ENCODE measurements at regions not wholly inside any gene's neighbourhood (a gene's known extent, or its start where the extent isn't known, plus 50 kb on each side); places are given as distances from the start of the nearest gene placed in this dataset.

- Mint-ChIP-seq H3K27me3 (ENCODE audit: unreplicated experiment) (no peaks in the 10 kb centered on the region), H3K27ac (ENCODE audit: unreplicated experiment) (no peak overlapping the region), H3K4me1 (ENCODE audit: low read depth, unreplicated experiment) (no peaks in the 10 kb centered on the region), H3K9me3 (ENCODE audit: unreplicated experiment) (no peaks in the 10 kb centered on the region), H3K4me3 (ENCODE audit: unreplicated experiment) (no peak overlapping the region), H3K36me3 (ENCODE audit: unreplicated experiment) (no peaks in the 10 kb centered on the region)
- DNase-seq, result no peak
- no peak for TF ChIP-seq CTCF (IDR thresholded peaks at IDR 0.05; ENCODE audit: partially characterized antibody, unreplicated experiment)
These were observed 436.6 kb downstream of the FUT8 start for GRCh38 chr14:65849091-65849490.

DNA sequence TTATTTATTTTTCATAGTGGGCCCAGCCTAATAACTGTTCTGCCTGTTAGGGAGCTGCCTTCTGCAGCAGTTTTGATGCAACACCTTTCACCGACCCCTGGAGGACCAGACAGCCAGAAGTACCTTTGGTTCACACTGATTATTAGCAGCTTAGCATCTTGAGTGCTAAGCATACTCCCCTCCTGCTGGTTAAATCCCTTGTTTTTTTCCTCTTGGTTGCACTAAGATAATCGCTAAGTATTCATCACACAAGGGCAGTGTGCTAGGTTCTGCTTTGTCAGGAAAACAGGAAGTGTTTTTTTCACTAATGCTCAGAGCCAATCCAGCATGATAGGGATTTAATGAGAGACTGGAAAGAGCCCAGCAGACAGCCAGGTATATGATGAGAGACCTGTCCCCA lies 437.0 kb downstream of the FUT8 start:
- H3K27ac Mint-ChIP-seq (ENCODE audit: unreplicated experiment), result no peak overlapping the region
- TF ChIP-seq CTCF (IDR thresholded peaks at IDR 0.05; ENCODE audit: partially characterized antibody, unreplicated experiment), result no peak
- H3K36me3 Mint-ChIP-seq (ENCODE audit: unreplicated experiment), result no peaks in the 10 kb centered on the region
- no peak for DNase-seq
- no peaks in the 10 kb centered on the region for H3K4me1 Mint-ChIP-seq (ENCODE audit: low read depth, unreplicated experiment)
- H3K27me3 Mint-ChIP-seq (ENCODE audit: unreplicated experiment), result no peaks in the 10 kb centered on the region
- H3K9me3 Mint-ChIP-seq (ENCODE audit: unreplicated experiment), result no peaks in the 10 kb centered on the region
- no peak overlapping the region for H3K4me3 Mint-ChIP-seq (ENCODE audit: unreplicated experiment)

DNA sequence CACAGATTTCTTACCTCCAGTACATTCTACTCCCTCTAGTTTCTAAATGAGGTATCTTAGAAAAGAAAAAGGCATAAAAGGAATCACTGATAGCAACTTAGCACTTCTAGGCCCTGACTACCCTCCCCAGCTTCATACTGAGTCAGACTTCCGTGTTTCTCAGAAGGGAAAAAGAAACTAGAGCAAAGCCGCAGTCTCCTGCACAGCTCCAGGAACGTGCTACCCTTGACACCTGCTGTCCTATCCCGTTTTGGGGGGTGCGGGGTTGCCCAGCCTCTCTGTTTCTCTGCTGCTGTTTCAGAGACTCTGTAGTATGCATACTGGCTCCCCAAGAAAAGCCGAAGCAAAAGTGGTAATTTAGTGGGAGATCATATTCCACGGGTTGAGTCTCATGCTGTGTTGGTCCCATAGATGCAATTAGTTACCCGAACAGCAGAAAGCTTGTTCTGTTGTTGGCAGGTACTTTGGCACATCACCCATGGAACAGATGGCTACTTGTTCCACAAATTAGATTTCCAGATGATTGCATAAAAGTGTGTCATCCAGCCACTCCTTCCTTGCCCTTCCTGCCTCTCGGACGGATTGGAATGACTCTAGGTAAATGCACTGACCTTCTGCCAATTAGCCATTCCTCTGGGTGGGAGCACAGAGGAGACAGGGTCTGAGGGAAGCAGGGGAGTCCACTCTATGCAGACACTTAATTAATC lies 438.1 kb downstream of the FUT8 start:
- Mint-ChIP-seq H3K9me3 (ENCODE audit: unreplicated experiment) (no peaks in the 10 kb centered on the region), H3K4me3 (ENCODE audit: unreplicated experiment) (no peak overlapping the region), H3K27ac (ENCODE audit: unreplicated experiment) (no peak overlapping the region), H3K36me3 (ENCODE audit: unreplicated experiment) (no peaks in the 10 kb centered on the region), H3K4me1 (ENCODE audit: low read depth, unreplicated experiment) (no peaks in the 10 kb centered on the region), H3K27me3 (ENCODE audit: unreplicated experiment) (no peaks in the 10 kb centered on the region)
- no peak for TF ChIP-seq CTCF (IDR thresholded peaks at IDR 0.05; ENCODE audit: partially characterized antibody, unreplicated experiment)
- no peak for DNase-seq

GRCh38 chr14:65852689-65853088 lies 440.2 kb downstream of the FUT8 start:
- H3K4me3 Mint-ChIP-seq (ENCODE audit: unreplicated experiment), result no peak overlapping the region
- H3K36me3 Mint-ChIP-seq (ENCODE audit: unreplicated experiment), result no peaks in the 10 kb centered on the region
- no peak for DNase-seq
- H3K27me3 Mint-ChIP-seq (ENCODE audit: unreplicated experiment), result no peaks in the 10 kb centered on the region
- no peaks in the 10 kb centered on the region for H3K4me1 Mint-ChIP-seq (ENCODE audit: low read depth, unreplicated experiment)
- no peak for TF ChIP-seq CTCF (IDR thresholded peaks at IDR 0.05; ENCODE audit: partially characterized antibody, unreplicated experiment)
- H3K9me3 Mint-ChIP-seq (ENCODE audit: unreplicated experiment), result no peaks in the 10 kb centered on the region
- H3K27ac Mint-ChIP-seq (ENCODE audit: unreplicated experiment), result no peak overlapping the region

DNA sequence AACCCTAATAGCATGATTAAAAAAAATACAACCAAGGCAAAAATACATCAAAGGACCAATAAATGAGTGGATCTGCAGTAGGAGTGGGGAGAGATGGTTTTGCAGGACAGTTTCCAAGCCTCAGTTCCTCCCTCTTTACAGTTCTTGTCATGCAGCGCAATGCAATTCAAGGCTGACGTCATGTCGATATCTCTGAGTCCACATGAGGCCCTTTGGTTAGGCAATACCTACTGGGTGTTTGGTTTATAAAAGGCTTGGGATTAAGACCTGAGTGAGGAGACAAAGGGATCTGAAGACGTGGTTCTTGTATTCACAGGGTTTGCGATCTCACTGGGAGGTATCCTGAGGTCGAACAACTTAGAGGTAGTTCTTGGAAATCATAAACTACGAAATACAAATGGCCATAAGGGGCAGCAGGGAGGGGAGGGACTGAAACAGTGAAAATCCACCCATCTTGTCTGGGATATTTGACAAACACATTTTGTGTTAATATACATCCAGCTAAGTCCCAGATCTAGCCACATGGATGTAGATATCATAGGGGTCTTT lies 441.0 kb downstream of the FUT8 start:
- Mint-ChIP-seq H3K27ac (ENCODE audit: unreplicated experiment) (no peak overlapping the region), H3K36me3 (ENCODE audit: unreplicated experiment) (no peaks in the 10 kb centered on the region), H3K9me3 (ENCODE audit: unreplicated experiment) (no peaks in the 10 kb centered on the region), H3K27me3 (ENCODE audit: unreplicated experiment) (no peaks in the 10 kb centered on the region), H3K4me3 (ENCODE audit: unreplicated experiment) (no peak overlapping the region), H3K4me1 (ENCODE audit: low read depth, unreplicated experiment) (no peaks in the 10 kb centered on the region)
- DNase-seq, result no peak
- no peak for TF ChIP-seq CTCF (IDR thresholded peaks at IDR 0.05; ENCODE audit: partially characterized antibody, unreplicated experiment)
